ENCODE measurements at regions not wholly inside any gene's neighbourhood (a gene's known extent, or its start where the extent isn't known, plus 50 kb on each side); places are given as distances from the start of the nearest gene placed in this dataset.

GRCh38 chr1:238257018-238257621 is 366.4 kb upstream of the ZP4 start (continued):
- TF ChIP-seq BCL6 (CRISPR knock-in tag; IDR thresholded peaks at IDR 0.05) (no peak), ZNF41 (CRISPR knock-in tag; conservative IDR thresholded peaks at IDR 0.05) (no peak), ZNF274 (IDR thresholded peaks at IDR 0.05; ENCODE audit: borderline replicate concordance, low read depth, low read length) (no peak), BCOR (IDR thresholded peaks at IDR 0.05) (no peak), ARID1B (IDR thresholded peaks at IDR 0.05) (no peak), DDX20 (tag; IDR thresholded peaks at IDR 0.05; ENCODE audit: low read depth) (no peak), SIN3A (IDR thresholded peaks at IDR 0.05; ENCODE audit: borderline replicate concordance in 2 of 2, control insufficient read depth in 1 of 2, low read depth in 2 of 2, low read length in 2 of 2) (no peak), MCM2 (IDR thresholded peaks at IDR 0.05; ENCODE audit: low read depth) (no peak), NFE2L1 (tag; IDR thresholded peaks at IDR 0.05; ENCODE audit: borderline replicate concordance, low read depth) (no peak), ZFP1 (CRISPR knock-in tag; IDR thresholded peaks at IDR 0.05) (no peak), E4F1 (CRISPR knock-in tag; IDR thresholded peaks at IDR 0.05; ENCODE audit: borderline replicate concordance) (no peak)

Measured in K562 (cell line).